SKM-1 (cell line): ENCODE measurements at regions not wholly inside any gene's neighbourhood (a gene's known extent, or its start where the extent isn't known, plus 50 kb on each side); places are given as distances from the start of the nearest gene placed in this dataset.
"Not testable (repeated sequence)": the region's sequence is repeated elsewhere in the genome, so short reads cannot be mapped to it uniquely, and the experiment has no call there.

Source experiments
- DNase-seq: peaks from one replicate; lab custom pipeline; 2025; ENCODE audit not compliant: unreplicated experiment; lab: John Stamatoyannopoulos, UW

DNA sequence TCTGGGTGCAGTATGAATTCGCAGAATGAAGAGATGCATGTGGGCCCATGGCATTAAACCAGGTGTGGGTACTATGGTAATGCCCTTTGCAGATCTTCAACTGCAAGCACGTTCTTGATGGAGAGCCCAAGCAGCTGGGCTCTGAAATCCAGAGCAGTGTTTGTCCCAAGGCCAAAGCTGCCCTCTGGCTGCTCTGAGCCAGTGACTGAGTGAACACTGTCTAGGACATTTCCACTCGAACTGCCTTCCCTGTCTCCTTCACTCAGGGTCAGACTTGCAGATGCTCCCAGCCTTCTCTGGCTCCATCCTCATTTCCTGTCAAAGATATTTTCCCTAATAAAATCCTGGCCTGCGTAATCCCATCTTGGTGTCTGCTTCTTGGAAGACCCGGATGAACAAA is 80.2 kb upstream of the GJB6 start:
- DNase-seq: no peak

DNA sequence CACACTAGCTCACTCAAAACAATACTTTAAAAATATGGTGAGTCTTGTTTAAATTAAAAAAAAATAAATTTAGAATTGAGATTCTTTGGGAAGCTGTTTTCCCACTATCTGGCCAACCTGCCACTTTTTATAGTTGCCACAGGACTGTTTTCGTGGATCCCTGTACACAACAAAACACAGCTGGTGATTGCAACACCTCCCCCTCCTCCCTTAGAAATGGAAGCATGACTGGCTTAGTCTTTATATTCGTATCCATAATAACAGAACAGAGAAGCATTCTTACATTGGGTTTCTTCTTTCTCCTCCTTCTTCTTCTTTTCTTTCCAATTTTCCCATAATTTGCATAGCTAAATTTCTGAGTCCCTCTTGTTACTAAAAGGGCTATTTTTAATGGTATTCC is 79.5 kb upstream of the GJB6 start:
- no peak for DNase-seq

DNA sequence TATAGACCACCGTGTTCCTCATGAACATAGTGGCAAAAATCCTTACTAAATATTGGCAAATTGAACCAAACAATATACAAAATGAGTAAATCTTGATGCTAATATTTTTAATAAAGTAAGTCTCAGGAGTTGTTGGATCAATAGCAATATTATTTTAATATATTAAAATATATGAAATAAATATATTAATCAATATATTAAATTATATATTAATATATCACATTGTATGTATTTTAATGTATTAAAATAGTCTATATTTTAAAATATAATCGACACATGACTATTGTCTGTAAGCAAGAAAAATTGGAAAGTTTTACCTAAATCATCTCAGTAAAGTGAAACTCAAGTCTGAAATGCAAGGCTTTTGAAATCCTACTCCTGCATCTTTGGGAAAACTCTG is 78.9 kb upstream of the GJB6 start:
- no peak for DNase-seq

DNA sequence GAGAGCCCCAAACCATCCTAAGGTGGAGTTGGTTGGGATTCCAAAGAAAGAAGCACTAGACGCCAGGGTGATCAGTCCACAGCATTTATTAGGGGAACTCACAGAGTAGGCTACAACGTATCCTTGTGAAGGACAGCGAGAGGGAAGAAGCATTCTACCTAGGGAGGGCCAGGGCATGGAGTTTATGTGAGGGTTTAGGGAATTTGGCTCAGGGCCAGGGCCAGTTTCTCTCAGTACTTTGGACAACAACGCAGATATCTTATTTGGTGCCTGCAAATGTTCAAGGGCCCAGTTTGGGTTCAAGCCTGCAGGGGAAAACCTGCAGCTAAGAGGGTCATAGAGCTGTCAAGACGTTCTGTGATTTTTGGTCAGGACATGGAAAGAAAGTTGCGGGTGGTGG is 73.9 kb upstream of the GJB6 start:
- DNase-seq: no peak

- no peak for DNase-seq
These were observed 73.5 kb upstream of the GJB6 start for GRCh38 chr13:20305587-20305986.

DNA sequence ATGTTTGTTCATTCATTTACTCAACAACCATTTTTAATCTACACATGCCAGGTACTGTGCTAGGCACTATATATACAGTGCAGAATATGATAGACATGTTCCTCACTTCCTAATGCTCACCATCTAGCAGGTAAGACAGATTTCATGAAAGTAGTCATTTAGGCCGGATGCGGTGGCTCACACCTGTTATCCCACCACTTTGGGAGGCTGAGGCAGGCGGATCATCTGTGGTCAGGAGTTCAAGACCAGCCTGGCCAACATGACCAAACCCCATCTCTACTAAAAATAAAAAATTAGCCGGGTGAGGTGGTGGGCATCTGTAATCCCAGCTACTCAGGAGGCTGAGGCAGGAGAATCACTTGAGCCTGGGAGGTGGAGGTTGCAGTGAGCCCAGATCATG is 71.9 kb upstream of the GJB6 start:
- not testable (repeated sequence) for DNase-seq

DNA sequence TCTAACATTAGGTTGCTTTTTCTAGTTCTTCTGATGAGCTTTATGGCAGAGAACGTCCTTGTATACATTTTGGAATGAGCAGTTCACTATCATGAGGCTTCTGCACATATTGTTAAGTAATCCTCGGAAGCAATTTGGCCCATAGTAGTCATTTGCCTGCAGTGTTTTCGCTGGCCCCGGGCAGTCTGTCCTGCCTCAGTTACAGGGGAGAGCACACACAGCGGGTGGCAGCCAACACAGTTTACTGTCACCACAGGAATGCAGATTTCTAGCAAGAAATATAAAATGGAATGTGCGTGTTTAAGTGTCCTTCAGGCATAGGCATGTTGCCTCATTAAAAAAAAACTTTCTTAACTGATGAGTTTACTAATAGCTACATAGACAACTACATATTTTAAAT is 71.5 kb upstream of the GJB6 start:
- DNase-seq: no peak

GRCh38 chr13:20301403-20302071 is 69.4 kb upstream of the GJB6 start:
- no peak for DNase-seq

DNA sequence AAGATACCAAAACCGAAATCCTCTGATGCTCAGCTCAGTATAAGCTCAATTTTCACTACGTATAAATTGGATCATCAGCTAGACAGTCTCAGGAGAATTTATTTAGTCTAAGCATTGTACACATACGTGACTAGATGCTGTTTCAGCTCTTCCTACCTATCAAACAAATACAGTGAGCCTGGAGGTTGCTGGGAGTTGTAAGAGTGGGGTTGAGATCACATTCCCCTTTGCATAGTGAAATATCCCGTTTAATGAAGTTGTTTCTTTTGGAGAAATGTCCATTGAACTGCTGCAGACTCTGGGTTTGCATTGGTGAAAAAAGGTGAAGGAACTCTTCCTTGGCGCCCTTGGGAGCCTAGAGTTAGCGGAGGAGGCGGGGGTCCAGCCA is 68.9 kb upstream of the GJB6 start:
- DNase-seq: no peak

GRCh38 chr13:20297181-20297580 is 65.1 kb upstream of the GJB6 start:
- DNase-seq: no peak

DNA sequence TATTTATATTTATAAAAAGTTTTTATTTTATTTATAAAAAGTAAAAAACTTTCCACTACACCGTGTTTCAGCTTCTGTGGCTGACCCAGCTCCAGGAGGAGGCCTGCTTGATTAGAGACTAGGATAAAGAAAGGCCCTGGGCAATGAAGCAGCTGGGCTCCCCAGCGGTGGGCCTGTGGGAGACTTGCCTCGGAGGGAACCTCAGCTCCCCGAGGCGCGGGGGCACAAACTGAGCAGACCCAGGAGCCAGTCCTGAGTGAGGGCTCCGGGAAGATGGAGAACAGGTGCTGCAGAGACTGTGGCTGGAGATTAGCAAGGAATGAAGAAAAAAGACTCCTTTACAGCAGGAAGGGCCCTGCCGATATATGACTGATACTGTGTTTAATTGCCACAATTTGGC is 63.8 kb upstream of the GJB6 start:
- DNase-seq: no peak

GRCh38 chr13:20294497-20294896 is 62.4 kb upstream of the GJB6 start:
- no peak for DNase-seq

- DNase-seq: not testable (repeated sequence)
These were observed 60.2 kb upstream of the GJB6 start for GRCh38 chr13:20292301-20292700.

- no peak for DNase-seq
These were observed 59.6 kb upstream of the GJB6 start for GRCh38 chr13:20291675-20292074.

DNA sequence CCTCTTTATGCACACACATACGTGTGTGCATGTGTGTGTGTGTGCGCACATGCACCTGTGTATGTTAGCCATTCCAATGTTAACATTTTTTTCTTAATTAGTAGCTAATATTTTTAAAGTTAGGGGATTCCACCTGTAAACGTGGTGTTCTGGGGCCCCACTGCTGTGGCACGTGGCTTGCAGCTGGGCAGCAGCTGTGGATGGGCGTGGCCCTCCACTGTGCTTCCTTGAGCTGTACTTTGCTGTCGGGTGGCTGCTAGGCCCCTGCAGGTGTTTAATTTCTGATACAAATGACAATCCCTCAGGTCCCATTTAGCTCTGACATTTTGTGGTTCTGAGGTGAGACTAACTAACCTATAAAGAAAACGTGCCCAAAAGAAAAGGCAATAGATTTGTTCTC is 58.9 kb upstream of the GJB6 start:
- no peak for DNase-seq

DNA sequence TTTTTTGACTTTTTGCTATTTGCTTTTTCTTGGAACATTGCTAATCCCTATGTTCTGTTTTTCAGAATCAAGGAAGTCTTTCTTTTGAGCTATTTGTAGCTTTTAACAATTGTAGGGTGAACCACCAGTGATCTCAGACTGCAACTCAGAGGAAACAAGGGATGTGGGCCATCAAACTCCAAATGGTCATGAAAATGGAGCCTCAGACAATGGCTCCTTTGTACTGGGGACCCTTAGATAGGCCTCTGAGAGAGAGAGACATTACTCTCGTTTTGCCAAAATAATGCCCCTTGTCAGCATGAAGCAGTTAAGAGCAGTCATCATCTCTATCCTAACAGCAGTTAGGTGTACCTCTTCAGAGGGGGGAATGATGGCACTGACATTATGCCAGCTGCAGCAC is 56.4 kb upstream of the GJB6 start:
- no peak for DNase-seq

DNA sequence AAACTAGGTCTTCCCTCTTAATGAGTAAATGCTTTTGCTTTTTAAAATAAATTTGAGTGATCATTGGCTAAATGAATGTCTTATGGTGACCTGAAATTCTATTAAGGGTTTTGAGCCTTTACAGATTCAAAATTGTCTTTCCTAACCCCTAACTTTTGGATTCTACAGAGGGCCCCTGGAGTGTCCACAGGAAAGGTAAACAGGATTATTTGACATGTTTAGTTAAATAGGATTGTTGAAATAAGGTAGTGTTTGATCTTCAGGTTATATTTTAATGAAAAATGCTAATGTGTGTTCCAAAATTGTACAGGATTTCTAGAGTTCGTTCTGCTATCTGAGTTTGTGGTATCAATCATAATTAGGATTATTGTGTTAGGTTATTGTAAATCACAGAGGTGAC is 55.9 kb upstream of the GJB6 start:
- no peak for DNase-seq

DNA sequence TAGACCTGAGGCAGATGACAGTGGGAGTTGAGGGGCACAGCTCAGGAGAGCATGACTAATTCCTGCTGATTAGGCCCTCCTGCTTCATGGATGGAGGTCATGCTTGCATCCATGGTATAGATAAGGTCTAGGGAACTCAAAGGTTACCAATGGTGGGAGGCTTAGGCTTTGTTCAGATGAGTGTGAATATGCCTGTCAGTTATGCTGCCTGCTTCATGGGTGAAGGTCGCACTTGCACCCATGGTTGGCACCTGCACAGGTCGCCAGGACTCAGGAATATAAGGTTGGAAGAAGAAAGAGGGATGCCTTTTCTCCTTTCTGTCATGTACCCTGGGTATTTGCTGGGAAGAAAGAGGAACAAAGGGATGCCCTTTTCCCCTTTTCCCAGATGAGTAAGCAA is 53.4 kb upstream of the GJB6 start:
- no peak for DNase-seq
